ENCODE measurements at regions not wholly inside any gene's neighbourhood (a gene's known extent, or its start where the extent isn't known, plus 50 kb on each side); places are given as distances from the start of the nearest gene placed in this dataset.
"Not testable (repeated sequence)": the region's sequence is repeated elsewhere in the genome, so short reads cannot be mapped to it uniquely, and the experiment has no call there.

DNA sequence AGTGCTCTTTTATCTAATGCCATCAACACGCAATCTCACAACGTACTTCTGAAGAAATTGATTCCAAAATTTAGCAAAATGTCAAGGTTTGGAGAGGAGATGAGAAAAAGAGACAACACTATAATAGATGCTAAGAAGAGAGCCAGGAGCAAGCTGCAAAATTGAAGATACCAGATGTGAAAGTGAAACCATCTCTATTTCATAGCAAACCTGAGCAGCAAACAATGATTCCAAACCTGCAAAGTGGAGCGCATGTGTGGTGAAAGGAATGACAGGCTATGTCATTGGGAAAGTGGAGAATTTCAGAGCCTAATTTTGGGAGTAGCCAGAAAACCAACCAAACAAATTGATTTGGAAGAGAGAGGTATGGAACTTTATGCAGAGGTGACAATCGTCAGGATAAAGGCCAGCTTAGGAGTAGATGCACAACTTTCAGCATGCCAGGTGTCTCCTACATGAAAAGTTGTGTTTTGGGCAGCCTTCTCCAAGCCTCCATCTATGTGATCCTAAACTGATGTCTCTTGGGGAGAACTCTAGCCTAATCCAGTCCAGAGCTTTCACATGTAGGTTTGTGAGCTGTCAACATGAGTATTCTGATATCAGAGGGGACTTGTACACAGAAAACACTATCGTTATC is 158.4 kb upstream of the FNDC3A start:
- Mint-ChIP-seq H3K27ac (peak overlapping the region; percentile 39), H3K4me3 (peak overlapping the region; percentile 39)
- peak; percentile 9 for DNase-seq

DNA sequence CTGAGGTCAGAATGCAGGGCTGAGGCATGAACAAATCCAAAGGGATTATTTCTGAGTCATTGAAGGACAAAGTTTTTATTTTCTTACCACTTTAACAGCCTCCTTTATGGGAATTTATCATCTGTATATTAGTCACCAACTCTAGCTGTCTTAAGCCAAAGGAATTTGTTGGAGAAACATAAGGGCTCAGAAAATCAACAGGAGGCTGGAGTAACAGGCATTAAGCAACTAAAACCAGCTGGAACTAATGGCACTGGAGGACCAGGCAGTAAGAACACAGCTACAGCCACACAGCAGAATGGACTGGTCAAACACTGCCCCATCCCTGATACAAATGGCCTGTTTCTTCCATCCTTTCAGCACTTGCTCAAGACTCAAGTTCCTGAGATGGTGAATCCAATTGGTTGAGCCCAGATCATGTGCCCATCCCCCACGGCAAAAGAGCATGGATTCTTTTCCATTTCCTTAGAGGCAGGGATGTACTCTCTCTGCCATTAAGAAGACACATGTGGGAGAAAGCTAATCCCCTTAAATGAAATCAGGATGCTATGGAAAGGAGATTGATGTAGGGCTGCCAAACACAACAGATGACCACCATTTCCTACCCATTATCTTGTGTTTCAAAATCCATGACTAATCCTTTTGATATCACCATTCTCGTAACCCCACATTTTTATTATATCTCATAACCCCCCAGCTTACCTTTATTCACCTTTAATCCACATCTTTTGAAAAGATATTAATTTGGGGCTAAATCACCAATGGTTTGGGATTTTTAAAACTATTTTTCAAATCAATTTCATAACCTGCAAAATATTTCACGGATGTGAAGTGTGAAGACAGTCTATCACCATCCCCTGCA is 157.0 kb upstream of the FNDC3A start:
- POLR2A ChIA-PET = no interaction called here
- Mint-ChIP-seq H3K9me3 (peaks cover 2% of the 10 kb centered on the region), H3K27me3 (no peaks in the 10 kb centered on the region), H3K4me3 (no peak overlapping the region), H3K27ac (no peak overlapping the region), H3K4me1 (peaks cover 13% of the 10 kb centered on the region), H3K36me3 (ENCODE audit: low read depth) (no peaks in the 10 kb centered on the region)
- CTCF ChIA-PET = no interaction called here
- DNase-seq = no peak

More for the DNA sequence above, 158.4 kb upstream of the FNDC3A start:
- peaks cover 2% of the 10 kb centered on the region for H3K9me3 Mint-ChIP-seq
- no peaks in the 10 kb centered on the region for H3K36me3 Mint-ChIP-seq (ENCODE audit: low read depth)
- H3K4me1 Mint-ChIP-seq = peaks cover 13% of the 10 kb centered on the region
- ChIA-PET POLR2A (interaction anchor here (0.5 kb wide), 1 partner anchor 159 kb away, joined by 4 read pairs; the partner anchor contains the start of gene FNDC3A), CTCF (interaction anchor here (0.8 kb wide), 1 partner anchor 179 kb away, joined by 3 read pairs; no protein-coding TSS in a partner anchor)
- H3K27me3 Mint-ChIP-seq = peaks cover 8% of the 10 kb centered on the region

DNA sequence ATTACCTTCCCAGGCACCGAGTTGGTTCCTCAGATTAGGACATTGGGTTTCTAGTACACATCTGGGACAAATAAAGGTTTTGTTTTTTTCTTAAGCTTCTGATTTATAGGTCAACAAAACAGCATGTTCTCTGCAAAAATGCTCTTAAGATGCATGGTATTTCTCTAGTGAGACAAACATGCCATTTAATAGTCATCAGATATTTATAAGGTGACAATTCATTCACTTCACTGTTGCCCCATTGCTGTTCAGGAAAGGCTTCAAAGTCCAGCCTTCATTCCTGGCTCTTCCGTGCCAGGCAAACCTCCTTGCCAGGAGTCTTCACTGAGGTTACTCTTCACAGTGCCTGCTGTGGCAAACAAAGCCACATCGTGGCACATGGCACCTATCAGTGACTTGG is 156.3 kb upstream of the FNDC3A start:
- H3K36me3 Mint-ChIP-seq (ENCODE audit: low read depth) = no peaks in the 10 kb centered on the region
- H3K4me1 Mint-ChIP-seq = peaks cover 13% of the 10 kb centered on the region
- peaks cover 2% of the 10 kb centered on the region for H3K9me3 Mint-ChIP-seq
- H3K4me3 Mint-ChIP-seq = no peak overlapping the region
- DNase-seq = no peak
- ChIA-PET POLR2A (no interaction called here), CTCF (no interaction called here)
- H3K27ac Mint-ChIP-seq = no peak overlapping the region
- no peaks in the 10 kb centered on the region for H3K27me3 Mint-ChIP-seq

DNA sequence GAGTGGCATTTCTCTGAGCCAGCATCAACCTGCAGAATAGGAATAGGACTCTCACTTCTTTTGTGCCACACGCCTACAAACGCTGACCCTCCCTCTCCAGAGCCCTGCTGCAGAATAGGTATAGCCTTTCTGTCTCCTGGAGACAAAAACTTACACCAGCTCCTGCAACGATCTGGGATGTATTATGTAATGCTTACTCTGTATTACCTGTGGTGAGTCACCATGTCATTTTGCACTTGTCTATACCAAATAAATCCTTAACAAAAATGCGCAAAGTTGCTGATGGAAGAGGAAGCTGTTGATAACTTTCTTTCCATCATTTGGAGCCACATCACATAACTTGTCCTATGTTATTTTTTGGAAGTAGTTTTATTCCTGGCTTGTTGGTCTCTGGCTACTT is 155.8 kb upstream of the FNDC3A start:
- no peaks in the 10 kb centered on the region for H3K27me3 Mint-ChIP-seq
- H3K36me3 Mint-ChIP-seq (ENCODE audit: low read depth) = no peaks in the 10 kb centered on the region
- peaks cover 13% of the 10 kb centered on the region for H3K4me1 Mint-ChIP-seq
- no peak overlapping the region for H3K4me3 Mint-ChIP-seq
- H3K27ac Mint-ChIP-seq = no peak overlapping the region
- peaks cover 2% of the 10 kb centered on the region for H3K9me3 Mint-ChIP-seq
- CTCF ChIA-PET = interaction anchor here (0.6 kb wide), 1 partner anchor 10 kb away, joined by 3 read pairs; no protein-coding TSS in a partner anchor
- POLR2A ChIA-PET = no interaction called here
- DNase-seq = no peak

DNA sequence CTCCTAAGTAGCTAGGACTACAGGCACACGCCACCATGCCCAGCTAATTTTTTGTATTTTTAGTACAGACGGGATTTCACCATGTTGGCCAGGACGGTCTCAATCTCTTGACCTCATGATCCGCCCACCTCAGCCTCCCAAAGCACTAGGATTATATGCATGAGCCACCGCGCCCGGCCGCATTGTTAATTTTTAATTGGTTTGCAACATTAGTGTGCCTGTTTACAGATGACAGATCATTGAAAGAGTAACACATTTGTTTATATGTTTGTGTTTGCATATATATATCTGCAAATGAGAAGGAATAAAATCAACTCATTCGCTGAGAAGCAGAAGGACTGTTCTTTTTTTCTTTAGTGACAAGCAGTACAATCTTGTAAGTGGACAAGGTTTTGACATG is 152.2 kb upstream of the FNDC3A start:
- H3K27ac Mint-ChIP-seq; H3K27me3 Mint-ChIP-seq; H3K4me1 Mint-ChIP-seq; H3K4me3 Mint-ChIP-seq; POLR2A ChIA-PET; CTCF ChIA-PET; H3K36me3 Mint-ChIP-seq (ENCODE audit: low read depth); DNase-seq: not testable (repeated sequence)
- peaks cover 18% of the 10 kb centered on the region for H3K9me3 Mint-ChIP-seq

DNA sequence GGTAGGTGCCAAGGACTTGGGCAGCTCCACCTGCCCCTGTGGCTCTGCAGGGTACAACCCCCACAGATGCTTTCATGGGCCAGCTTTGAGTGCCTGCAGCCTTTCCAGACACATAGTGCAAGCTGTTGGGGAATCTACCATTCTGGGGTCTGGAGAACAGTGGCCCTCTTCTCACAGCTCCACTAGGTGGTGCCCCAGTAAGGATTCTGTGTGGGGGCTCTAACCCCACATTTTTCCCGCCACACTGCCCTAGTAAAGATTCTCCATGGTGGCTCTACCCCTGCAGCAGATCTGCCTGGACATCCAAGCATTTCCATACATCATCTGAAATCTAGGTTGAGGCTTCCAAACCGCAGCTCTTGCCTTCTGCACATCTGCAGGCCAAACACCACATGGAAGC is 149.7 kb upstream of the FNDC3A start:
- ChIA-PET POLR2A (no interaction called here), CTCF (no interaction called here)
- H3K4me1 Mint-ChIP-seq = peaks cover 13% of the 10 kb centered on the region
- peaks cover 6% of the 10 kb centered on the region for H3K36me3 Mint-ChIP-seq (ENCODE audit: low read depth)
- H3K9me3 Mint-ChIP-seq = peaks cover 18% of the 10 kb centered on the region
- H3K27me3 Mint-ChIP-seq = no peaks in the 10 kb centered on the region
- DNase-seq = no peak
- H3K4me3 Mint-ChIP-seq = no peak overlapping the region
- no peak overlapping the region for H3K27ac Mint-ChIP-seq

DNA sequence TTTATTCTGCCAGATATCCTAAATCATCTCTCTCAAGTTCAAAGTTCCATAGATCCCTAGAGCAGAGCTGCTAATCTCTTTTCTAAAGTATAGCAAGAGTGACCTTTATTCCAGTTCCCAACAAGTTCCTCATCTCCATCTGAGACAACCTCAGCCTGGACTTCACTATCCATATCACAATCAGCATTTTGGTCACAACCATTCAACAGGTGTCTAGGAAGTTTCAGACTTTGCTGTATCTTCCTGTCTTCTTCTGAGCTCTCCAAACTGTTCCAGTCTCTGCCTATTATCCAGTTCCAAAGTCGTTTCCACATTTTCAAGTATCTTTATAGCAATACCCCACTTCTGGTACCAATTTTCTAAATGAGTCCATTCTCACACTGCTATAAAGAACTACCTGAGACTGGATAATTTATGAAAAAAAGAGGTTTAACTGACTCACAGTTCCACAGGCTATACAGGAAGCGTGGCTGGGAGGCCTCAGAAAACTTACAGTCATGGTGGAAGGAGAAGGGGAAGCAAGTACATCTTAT is 148.7 kb upstream of the FNDC3A start:
- H3K27me3 Mint-ChIP-seq, DNase-seq, H3K27ac Mint-ChIP-seq, CTCF ChIA-PET, H3K4me3 Mint-ChIP-seq, POLR2A ChIA-PET: not testable (repeated sequence)
- Mint-ChIP-seq H3K4me1 (peaks cover 13% of the 10 kb centered on the region), H3K36me3 (ENCODE audit: low read depth) (peaks cover 11% of the 10 kb centered on the region), H3K9me3 (peaks cover 21% of the 10 kb centered on the region)

DNA sequence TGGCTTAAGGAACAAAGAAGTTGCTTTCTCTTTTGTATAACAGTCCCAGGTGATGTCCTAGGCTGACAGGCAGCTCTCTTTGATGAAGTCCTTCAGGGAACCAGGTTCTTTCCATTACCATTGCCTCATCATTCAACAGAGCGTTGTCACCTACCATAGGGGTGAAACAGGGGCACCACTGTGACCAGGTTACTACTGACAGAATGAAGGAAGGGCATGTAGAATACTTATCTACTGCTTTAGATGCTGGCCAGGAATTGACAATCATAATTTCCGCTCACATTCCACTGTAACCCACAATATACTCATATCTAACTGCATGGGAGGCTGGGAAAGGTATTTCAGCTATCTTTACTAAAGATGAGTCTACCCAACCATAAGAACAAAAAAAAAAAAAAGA is 148.0 kb upstream of the FNDC3A start:
- Mint-ChIP-seq H3K9me3 (peaks cover 24% of the 10 kb centered on the region), H3K36me3 (ENCODE audit: low read depth) (peaks cover 11% of the 10 kb centered on the region), H3K27me3 (no peaks in the 10 kb centered on the region), H3K4me1 (peaks cover 13% of the 10 kb centered on the region), H3K27ac (no peak overlapping the region), H3K4me3 (no peak overlapping the region)
- POLR2A ChIA-PET = no interaction called here
- DNase-seq = no peak
- CTCF ChIA-PET = no interaction called here

DNA sequence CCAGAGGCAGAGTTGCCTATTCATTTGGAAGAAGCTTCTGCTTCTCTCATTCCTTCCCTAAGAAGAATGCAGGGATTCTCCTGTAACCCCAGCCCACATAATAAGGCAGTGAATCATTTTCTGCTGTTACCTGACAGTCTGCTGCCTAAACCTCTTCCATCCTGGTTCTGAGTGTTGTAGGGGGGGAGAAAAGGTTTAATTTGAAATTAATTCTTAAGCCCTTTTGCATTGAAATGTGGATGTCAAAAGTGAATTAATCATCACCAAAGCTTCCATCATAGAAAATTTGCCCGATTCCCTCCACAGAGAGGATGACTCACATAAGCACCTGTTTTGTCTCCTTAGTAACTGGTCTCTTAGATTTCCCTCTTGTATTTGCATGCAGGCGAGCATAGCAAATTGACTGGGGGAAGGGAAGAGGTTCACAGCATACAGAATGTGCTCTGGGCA is 146.7 kb upstream of the FNDC3A start:
- Mint-ChIP-seq H3K27ac (no peak overlapping the region), H3K4me3 (no peak overlapping the region)

DNA sequence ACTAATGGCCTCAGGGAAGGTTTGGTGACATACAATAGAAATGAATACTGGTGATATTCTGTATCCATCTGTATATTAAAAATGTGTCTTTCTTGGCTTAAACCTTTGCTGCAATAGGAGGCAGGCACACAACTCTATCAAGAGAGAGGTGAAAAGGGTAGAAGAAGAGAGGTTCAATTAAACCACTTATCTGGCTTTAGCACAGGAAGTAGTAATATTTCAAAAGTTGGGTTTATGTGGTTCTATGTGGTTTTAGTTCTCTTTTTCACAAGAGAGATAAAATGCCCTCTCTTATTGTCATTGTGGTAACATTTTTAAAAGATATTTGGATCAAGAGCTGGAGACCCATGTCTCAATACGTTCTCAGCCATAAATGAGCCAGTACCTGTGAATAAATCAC is 146.2 kb upstream of the FNDC3A start:
- DNase-seq = no peak
- H3K9me3 Mint-ChIP-seq = peaks cover 30% of the 10 kb centered on the region
- no peak overlapping the region for H3K27ac Mint-ChIP-seq
- no peaks in the 10 kb centered on the region for H3K27me3 Mint-ChIP-seq
- H3K4me3 Mint-ChIP-seq = no peak overlapping the region
- H3K4me1 Mint-ChIP-seq = peaks cover 13% of the 10 kb centered on the region
- CTCF ChIA-PET = interaction anchor here (1.2 to 1.3 kb wide), 2 partner anchors 9 to 26 kb away, joined by 3 read pairs; no protein-coding TSS in a partner anchor
- peaks cover 13% of the 10 kb centered on the region for H3K36me3 Mint-ChIP-seq (ENCODE audit: low read depth)
- POLR2A ChIA-PET = no interaction called here

More for the DNA sequence above, 146.7 kb upstream of the FNDC3A start:
- H3K27me3 Mint-ChIP-seq = no peaks in the 10 kb centered on the region
- H3K4me1 Mint-ChIP-seq = peaks cover 13% of the 10 kb centered on the region
- peaks cover 13% of the 10 kb centered on the region for H3K36me3 Mint-ChIP-seq (ENCODE audit: low read depth)
- CTCF ChIA-PET = interaction anchor here (1.2 to 1.3 kb wide), 2 partner anchors 9 to 26 kb away, joined by 3 read pairs; no protein-coding TSS in a partner anchor
- POLR2A ChIA-PET = no interaction called here
- peaks cover 29% of the 10 kb centered on the region for H3K9me3 Mint-ChIP-seq
- DNase-seq = no peak

DNA sequence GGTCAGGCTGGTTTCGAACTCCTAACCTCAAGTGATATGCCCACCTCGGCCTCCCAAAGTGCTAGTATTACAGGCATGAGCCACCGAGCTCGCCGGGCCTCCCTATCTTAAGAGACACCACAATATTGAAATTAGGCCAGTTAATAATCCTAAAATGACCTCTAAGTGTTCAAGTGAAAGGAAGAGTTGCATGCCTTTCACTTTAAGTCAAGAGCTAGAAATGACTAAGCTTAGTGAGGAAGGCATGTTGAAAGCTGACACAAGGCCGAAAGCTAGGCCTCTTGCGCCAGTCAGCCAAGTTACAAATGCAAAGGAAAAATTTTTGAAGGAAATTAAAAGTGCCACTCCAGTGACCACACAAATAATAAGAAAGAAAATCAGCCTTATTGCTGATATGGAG is 144.5 kb upstream of the FNDC3A start:
- DNase-seq = no peak
- CTCF ChIA-PET = interaction anchor here (1.0 to 1.5 kb wide), 5 partner anchors 9 to 156 kb away, joined by 3 to 5 read pairs (median 4); no protein-coding TSS in a partner anchor

DNA sequence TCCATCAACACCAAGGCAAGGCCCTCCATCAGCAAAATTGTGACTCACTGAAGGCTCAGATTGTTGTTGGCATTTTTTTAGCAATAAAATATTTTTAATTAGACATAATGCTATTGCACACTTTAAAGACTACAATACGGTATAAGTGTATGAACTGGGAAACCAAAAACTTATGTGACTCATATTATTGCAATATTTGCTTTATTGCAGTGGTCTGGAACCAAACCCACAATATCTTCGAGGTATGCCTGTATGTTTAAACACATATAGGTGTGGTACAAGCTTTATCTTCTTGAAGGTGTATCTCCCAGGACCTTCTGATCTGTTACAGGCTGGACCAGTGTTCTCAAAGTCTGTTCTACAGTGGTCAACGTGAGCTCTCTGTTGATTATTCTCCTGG is 142.3 kb upstream of the FNDC3A start:
- peaks cover 13% of the 10 kb centered on the region for H3K4me1 Mint-ChIP-seq
- peaks cover 16% of the 10 kb centered on the region for H3K9me3 Mint-ChIP-seq
- H3K4me3 Mint-ChIP-seq = no peak overlapping the region
- H3K27ac Mint-ChIP-seq = no peak overlapping the region
- DNase-seq = no peak
- CTCF ChIA-PET = interaction anchor here (0.9 kb wide), 1 partner anchor 10 kb away, joined by 3 read pairs; no protein-coding TSS in a partner anchor
- POLR2A ChIA-PET = no interaction called here
- H3K27me3 Mint-ChIP-seq = no peaks in the 10 kb centered on the region
- H3K36me3 Mint-ChIP-seq (ENCODE audit: low read depth) = peaks cover 7% of the 10 kb centered on the region

More for the DNA sequence above, 144.5 kb upstream of the FNDC3A start:
- H3K4me3 Mint-ChIP-seq = no peak overlapping the region
- peaks cover 13% of the 10 kb centered on the region for H3K36me3 Mint-ChIP-seq (ENCODE audit: low read depth)
- peaks cover 31% of the 10 kb centered on the region for H3K9me3 Mint-ChIP-seq
- H3K27me3 Mint-ChIP-seq = no peaks in the 10 kb centered on the region
- H3K27ac Mint-ChIP-seq = no peak overlapping the region
- peaks cover 13% of the 10 kb centered on the region for H3K4me1 Mint-ChIP-seq
- POLR2A ChIA-PET = no interaction called here

DNA sequence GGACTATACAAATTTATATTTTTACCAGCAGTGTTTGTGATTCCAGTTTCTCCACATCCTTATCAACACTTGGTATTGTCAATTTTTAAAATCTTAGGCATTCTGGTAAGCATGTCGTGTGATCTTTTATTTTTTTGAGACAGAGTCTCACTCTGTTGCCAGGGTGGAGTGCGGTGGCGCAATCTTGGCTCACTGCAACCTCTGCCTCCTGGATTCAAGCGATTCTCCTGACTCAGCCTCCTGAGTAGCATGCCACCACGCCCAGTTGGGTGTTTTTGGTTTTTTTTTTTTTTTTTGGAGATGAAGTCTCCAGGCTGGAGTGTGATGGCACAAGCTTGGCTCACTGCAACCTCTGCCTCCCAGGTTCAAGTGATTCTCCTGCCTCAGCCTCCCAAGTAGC is 140.4 kb upstream of the FNDC3A start:
- peaks cover 16% of the 10 kb centered on the region for H3K9me3 Mint-ChIP-seq
- H3K36me3 Mint-ChIP-seq (ENCODE audit: low read depth); H3K27me3 Mint-ChIP-seq; CTCF ChIA-PET; DNase-seq; H3K4me3 Mint-ChIP-seq; POLR2A ChIA-PET; H3K4me1 Mint-ChIP-seq; H3K27ac Mint-ChIP-seq: not testable (repeated sequence)

Data from activated CD4-positive, alpha-beta T cell treated with anti-CD3 and anti-CD28 coated beads, Interleukin-2, amount 10 ng/mL, durations not matched to agents 7 days and 5 days (primary cell).